ENCODE measurements at regions not wholly inside any gene's neighbourhood (a gene's known extent, or its start where the extent isn't known, plus 50 kb on each side); places are given as distances from the start of the nearest gene placed in this dataset.

DNA sequence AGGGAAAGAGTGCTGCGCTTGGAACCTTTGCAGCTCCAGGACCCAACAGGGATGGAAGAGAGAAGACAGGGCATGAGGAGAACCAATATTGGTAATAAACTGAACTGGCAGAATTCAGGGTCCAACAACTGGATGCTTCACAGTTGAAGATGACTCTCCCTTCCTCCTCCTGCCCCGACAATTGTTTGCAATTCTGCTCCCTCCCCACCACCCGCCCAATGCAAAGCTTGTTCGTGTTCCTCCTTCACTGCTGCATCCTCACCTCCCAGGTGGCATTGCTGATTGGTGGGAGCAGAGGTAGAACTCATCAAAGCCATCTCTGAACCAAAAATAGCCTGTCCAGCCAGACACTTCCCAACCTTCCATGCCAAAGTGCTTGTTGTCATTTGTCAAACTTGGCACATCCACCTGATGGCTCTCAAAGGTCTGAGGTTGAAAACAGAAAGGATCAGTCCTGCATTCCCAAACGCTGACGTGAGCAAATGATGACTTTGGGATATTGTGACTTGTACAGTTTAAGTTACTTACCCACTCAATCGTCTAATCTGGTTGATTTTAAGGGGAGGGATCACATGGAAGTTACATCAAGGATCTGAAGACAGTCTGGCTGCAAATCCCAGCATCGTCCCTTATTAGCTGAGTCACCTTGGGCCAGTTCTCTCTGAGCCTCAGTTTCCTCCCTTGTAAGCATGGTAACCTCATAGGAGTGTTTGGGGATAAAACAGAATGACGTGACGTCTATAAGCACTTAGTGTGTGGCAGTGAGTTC, 242.6 kb upstream of the CRY1 start:
- TF ChIP-seq, protein P1, sequence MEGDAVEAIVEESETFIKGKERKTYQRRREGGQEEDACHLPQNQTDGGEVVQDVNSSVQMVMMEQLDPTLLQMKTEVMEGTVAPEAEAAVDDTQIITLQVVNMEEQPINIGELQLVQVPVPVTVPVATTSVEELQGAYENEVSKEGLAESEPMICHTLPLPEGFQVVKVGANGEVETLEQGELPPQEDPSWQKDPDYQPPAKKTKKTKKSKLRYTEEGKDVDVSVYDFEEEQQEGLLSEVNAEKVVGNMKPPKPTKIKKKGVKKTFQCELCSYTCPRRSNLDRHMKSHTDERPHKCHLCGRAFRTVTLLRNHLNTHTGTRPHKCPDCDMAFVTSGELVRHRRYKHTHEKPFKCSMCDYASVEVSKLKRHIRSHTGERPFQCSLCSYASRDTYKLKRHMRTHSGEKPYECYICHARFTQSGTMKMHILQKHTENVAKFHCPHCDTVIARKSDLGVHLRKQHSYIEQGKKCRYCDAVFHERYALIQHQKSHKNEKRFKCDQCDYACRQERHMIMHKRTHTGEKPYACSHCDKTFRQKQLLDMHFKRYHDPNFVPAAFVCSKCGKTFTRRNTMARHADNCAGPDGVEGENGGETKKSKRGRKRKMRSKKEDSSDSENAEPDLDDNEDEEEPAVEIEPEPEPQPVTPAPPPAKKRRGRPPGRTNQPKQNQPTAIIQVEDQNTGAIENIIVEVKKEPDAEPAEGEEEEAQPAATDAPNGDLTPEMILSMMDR (IDR thresholded peaks at IDR 0.05; ENCODE audit: insufficient read depth, low read length, poor library complexity, severe bottlenecking): no peak
- no peak for TF ChIP-seq EZH2phosphoT487 (conservative IDR thresholded peaks at IDR 0.05; ENCODE audit: low read length)

Data from SU-DHL-6 (cell line).